NT2/D1 (cell line): ENCODE measurements at regions not wholly inside any gene's neighbourhood (a gene's known extent, or its start where the extent isn't known, plus 50 kb on each side); places are given as distances from the start of the nearest gene placed in this dataset.

ENCODE experiments used
- SUZ12 ChIP-seq: IDR thresholded peaks from 2 replicates; pipeline ENCODE4 v1.6.1; 2011; ENCODE audit not compliant: insufficient read length, insufficient read depth; ENCODE audit errors: extremely low read depth
- YY1 ChIP-seq: IDR thresholded peaks from 2 replicates; pipeline ENCODE4 v1.6.1; 2011; ENCODE audit not compliant: insufficient read length, insufficient read depth
- ZNF274 ChIP-seq: IDR thresholded peaks from 2 replicates; pipeline ENCODE4 v1.6.1; 2011; ENCODE audit warnings: mild to moderate bottlenecking, low read depth, low read length

DNA sequence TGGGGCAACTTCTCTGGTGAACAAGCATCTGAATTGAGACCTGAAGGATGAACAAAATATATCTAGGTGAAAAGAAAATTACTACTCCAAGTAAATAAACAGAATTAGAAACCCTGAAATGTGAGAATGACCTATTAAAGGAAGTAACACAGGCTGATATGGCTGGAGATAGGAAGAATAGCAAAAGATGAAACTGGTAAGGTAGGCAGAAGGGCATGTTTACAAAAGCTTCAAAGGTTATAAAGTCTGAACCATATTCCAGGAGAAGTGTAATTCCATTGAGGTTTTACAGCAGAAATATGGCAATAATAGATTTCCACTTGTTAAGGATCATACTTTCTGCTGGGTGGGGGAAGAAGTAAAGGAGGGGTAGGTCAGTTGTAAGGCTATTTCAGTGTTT lies 452.0 kb downstream of the GBA3 start:
- TF ChIP-seq SUZ12 (no peak), YY1 (no peak), ZNF274 (no peak)
